Smooth muscle cell (in vitro differentiated cells): ENCODE measurements at regions not wholly inside any gene's neighbourhood (a gene's known extent, or its start where the extent isn't known, plus 50 kb on each side); places are given as distances from the start of the nearest gene placed in this dataset.
"Not testable (repeated sequence)": the region's sequence is repeated elsewhere in the genome, so short reads cannot be mapped to it uniquely, and the experiment has no call there.

Source experiments
- DNase-seq: peaks from one replicate; lab custom pipeline; 2025; ENCODE audit not compliant: unreplicated experiment; lab: John Stamatoyannopoulos, UW
- H2AFZ ChIP-seq: fragments of 200-600 bp; sonication (generic); 2 replicates; pipeline ENCODE4 v1.6.0; 2016; ENCODE audit warnings: antibody characterized with exemption, low read depth, mild to moderate bottlenecking
- H3F3A ChIP-seq: fragments of 200-600 bp; sonication (generic); 2 replicates; pipeline ENCODE4 v1.6.0; 2017; ENCODE audit warnings: antibody characterized with exemption, low read depth
- H3K27ac ChIP-seq: fragments of 200-600 bp; sonication (generic); 2 replicates; pipeline ENCODE4 v1.5.1; 2016; ENCODE audit warnings: low read depth, mild to moderate bottlenecking
- H3K27me3 ChIP-seq: fragments of 200-600 bp; sonication (generic); 2 replicates; pipeline ENCODE4 v1.6.1; 2016; ENCODE audit warnings: low read depth, mild to moderate bottlenecking
- H3K36me3 ChIP-seq: fragments of 200-600 bp; sonication (generic); 2 replicates; pipeline ENCODE4 v1.5.1; 2016; ENCODE audit warnings: low read depth
- H3K4me1 ChIP-seq: fragments of 200-600 bp; sonication (generic); 2 replicates; pipeline ENCODE4 v1.5.1; 2016; ENCODE audit warnings: low read depth
- H3K4me2 ChIP-seq: fragments of 200-600 bp; sonication (generic); 2 replicates; pipeline ENCODE4 v1.6.0; 2016; ENCODE audit warnings: mild to moderate bottlenecking
- H3K4me3 ChIP-seq: fragments of 200-600 bp; sonication (generic); 2 replicates; pipeline ENCODE4 v1.5.1; 2016; ENCODE audit warnings: mild to moderate bottlenecking
- H3K79me2 ChIP-seq: fragments of 200-600 bp; sonication (generic); 2 replicates; pipeline ENCODE4 v1.6.0; 2016; ENCODE audit warnings: low read depth, mild to moderate bottlenecking
- H3K9ac ChIP-seq: fragments of 200-600 bp; sonication (generic); 2 replicates; pipeline ENCODE4 v1.6.0; 2016; ENCODE audit warnings: low read depth
- H3K9me3 ChIP-seq: fragments of 200-600 bp; sonication (generic); replicated peaks from 2 replicates; pipeline ENCODE4 v1.5.1; 2016; ENCODE audit warnings: low read depth
- H4K20me1 ChIP-seq: fragments of 200-600 bp; sonication (generic); 2 replicates; pipeline ENCODE4 v1.6.0; 2016; ENCODE audit warnings: low read depth
- CTCF ChIP-seq: fragments of 200-600 bp; sonication (generic); IDR thresholded peaks from 2 replicates; pipeline ENCODE4 v1.5.1; 2017; ENCODE audit warnings: borderline replicate concordance, mild to moderate bottlenecking, antibody characterized with exemption; ENCODE audit not compliant: insufficient read depth, poor library complexity, severe bottlenecking
- WGBS: methylation state at CpG from one replicate; pipeline ENCODE4 v1.1.7; 2016; ENCODE audit warnings: low lambda C conversion rate; 5-methylcytosine and 5-hydroxymethylcytosine counted together

GRCh38 chr4:79588679-79589078, 180.7 kb upstream of the GK2 start:
- H3K4me3 ChIP-seq, result no peak overlapping the region
- no peak overlapping the region for H3K9ac ChIP-seq
- no peaks in the 10 kb centered on the region for H3K36me3 ChIP-seq
- DNase-seq, result no peak
- no peaks in the 10 kb centered on the region for H3K4me1 ChIP-seq
- no peaks in the 10 kb centered on the region for H4K20me1 ChIP-seq
- no peaks in the 10 kb centered on the region for H3F3A ChIP-seq
- no peak overlapping the region for H3K27ac ChIP-seq
- no peaks in the 10 kb centered on the region for H3K9me3 ChIP-seq
- H3K27me3 ChIP-seq, result no peaks in the 10 kb centered on the region
- H2AFZ ChIP-seq, result no peak overlapping the region
- WGBS, result 52% methylated on average over 1 of the region's 1 CpG
- TF ChIP-seq CTCF, result no peak
- no peak overlapping the region for H3K4me2 ChIP-seq
- H3K79me2 ChIP-seq, result no peaks in the 10 kb centered on the region

GRCh38 chr4:79587207-79587606, 179.2 kb upstream of the GK2 start:
- WGBS, result 97% methylated on average over 2 of the region's 2 CpGs
- not testable (repeated sequence) for H3K9me3 ChIP-seq, H3K4me1 ChIP-seq, H2AFZ ChIP-seq, H3K4me3 ChIP-seq, H3K27ac ChIP-seq, H3K79me2 ChIP-seq, DNase-seq, H3K27me3 ChIP-seq, H4K20me1 ChIP-seq, H3K9ac ChIP-seq, H3F3A ChIP-seq, H3K4me2 ChIP-seq, H3K36me3 ChIP-seq

GRCh38 chr4:79585834-79586233, 177.8 kb upstream of the GK2 start:
- Histone ChIP-seq H2AFZ (no peak overlapping the region), H3K4me2 (no peak overlapping the region), H3K27me3 (no peaks in the 10 kb centered on the region), H3K27ac (no peak overlapping the region), H4K20me1 (no peaks in the 10 kb centered on the region), H3K9ac (no peak overlapping the region), H3F3A (no peaks in the 10 kb centered on the region), H3K9me3 (no peaks in the 10 kb centered on the region), H3K4me1 (no peaks in the 10 kb centered on the region), H3K4me3 (no peak overlapping the region), H3K79me2 (no peaks in the 10 kb centered on the region), H3K36me3 (no peaks in the 10 kb centered on the region)
- 75% methylated on average over 3 of the region's 3 CpGs for WGBS
- no peak for DNase-seq
- TF ChIP-seq CTCF, result no peak

GRCh38 chr4:79585330-79585729, 177.3 kb upstream of the GK2 start:
- Histone ChIP-seq H3K27me3 (no peaks in the 10 kb centered on the region), H3F3A (no peaks in the 10 kb centered on the region), H2AFZ (no peak overlapping the region), H3K9ac (no peak overlapping the region), H3K4me1 (no peaks in the 10 kb centered on the region), H3K79me2 (no peaks in the 10 kb centered on the region), H3K4me3 (no peak overlapping the region), H3K27ac (no peak overlapping the region), H3K9me3 (no peaks in the 10 kb centered on the region), H3K36me3 (no peaks in the 10 kb centered on the region), H4K20me1 (no peaks in the 10 kb centered on the region), H3K4me2 (no peak overlapping the region)
- no peak for DNase-seq
- WGBS, result 86% methylated on average over 2 of the region's 2 CpGs
- no peak for TF ChIP-seq CTCF
